ENCODE measurements at regions not wholly inside any gene's neighbourhood (a gene's known extent, or its start where the extent isn't known, plus 50 kb on each side); places are given as distances from the start of the nearest gene placed in this dataset.
"Not testable (repeated sequence)": the region's sequence is repeated elsewhere in the genome, so short reads cannot be mapped to it uniquely, and the experiment has no call there.

DNA sequence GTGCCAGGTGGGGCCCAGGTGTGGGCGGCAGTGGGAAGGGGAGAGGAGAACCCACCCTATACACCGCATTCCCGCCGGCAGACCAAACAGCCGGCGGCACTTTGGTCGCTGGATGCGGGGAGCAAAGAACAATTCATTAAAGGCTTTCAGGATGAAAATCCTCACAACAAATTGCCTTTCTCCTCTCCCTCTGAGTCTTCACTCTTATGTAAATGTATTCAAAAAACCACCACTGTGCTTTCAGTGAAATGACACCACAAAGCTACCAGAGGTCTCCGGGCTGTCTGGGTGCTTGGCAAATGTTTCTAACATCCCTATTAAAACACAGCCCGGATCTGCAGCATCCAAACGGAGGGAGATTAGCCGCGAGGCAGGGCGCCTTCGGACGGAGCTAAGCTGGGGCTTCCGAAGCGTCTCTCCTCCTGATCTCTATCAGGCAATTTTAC is 171.8 kb upstream of the TBL1X start:
- no peaks in the 10 kb centered on the region for H3K9me3 ChIP-seq (ENCODE audit: control insufficient read depth in 2 of 2, low read length in 2 of 2)
- H3K4me3 ChIP-seq (ENCODE audit: low read length in 2 of 2) = no peak overlapping the region

DNA sequence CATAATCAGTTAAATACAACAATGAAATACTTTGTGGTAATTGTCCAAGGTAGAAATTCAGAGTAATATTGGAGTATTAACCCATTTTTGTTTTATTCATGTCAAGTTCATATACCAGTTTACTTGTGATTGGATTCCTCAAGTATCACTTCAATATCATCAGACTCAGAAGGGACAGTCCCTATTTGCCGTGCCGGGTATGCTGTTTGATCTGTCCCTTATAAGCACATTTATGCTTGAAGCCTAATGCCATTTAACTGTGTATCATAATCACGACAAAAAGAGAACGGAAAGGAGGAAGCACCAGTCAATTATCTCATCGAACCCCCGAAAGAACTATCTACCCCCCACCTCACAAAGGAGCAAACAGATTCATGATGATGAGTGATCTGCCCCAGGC is 171.0 kb upstream of the TBL1X start:
- no peaks in the 10 kb centered on the region for H3K36me3 ChIP-seq (ENCODE audit: control insufficient read depth in 2 of 2, insufficient read depth in 2 of 2, low read length in 2 of 2)
- H3K9me3 ChIP-seq (ENCODE audit: control insufficient read depth in 2 of 2, low read length in 2 of 2) = no peaks in the 10 kb centered on the region
- no peak overlapping the region for H3K4me3 ChIP-seq (ENCODE audit: low read length in 2 of 2)
- H3K27me3 ChIP-seq (ENCODE audit: control insufficient read depth in 1 of 2, insufficient read depth in 2 of 2, low read length in 2 of 2) = peaks cover 0 to 5% of the 10 kb centered on the region in 2 donors
- no peak overlapping the region for H3K27ac ChIP-seq (ENCODE audit: low read length)
- no peak overlapping the region for H3K9ac ChIP-seq (ENCODE audit: low read length in 2 of 2)
- H3K4me1 ChIP-seq (ENCODE audit: control insufficient read depth, insufficient read depth, low read length) = no peaks in the 10 kb centered on the region

More for the DNA sequence above, 171.8 kb upstream of the TBL1X start:
- H3K27me3 ChIP-seq (ENCODE audit: control insufficient read depth in 1 of 2, insufficient read depth in 2 of 2, low read length in 2 of 2) = peaks cover 0 to 5% of the 10 kb centered on the region in 2 donors
- no peak overlapping the region for H3K9ac ChIP-seq (ENCODE audit: low read length in 2 of 2)
- H3K4me1 ChIP-seq (ENCODE audit: control insufficient read depth, insufficient read depth, low read length) = no peaks in the 10 kb centered on the region
- no peak overlapping the region for H3K27ac ChIP-seq (ENCODE audit: low read length)
- no peaks in the 10 kb centered on the region for H3K36me3 ChIP-seq (ENCODE audit: control insufficient read depth in 2 of 2, insufficient read depth in 2 of 2, low read length in 2 of 2)

DNA sequence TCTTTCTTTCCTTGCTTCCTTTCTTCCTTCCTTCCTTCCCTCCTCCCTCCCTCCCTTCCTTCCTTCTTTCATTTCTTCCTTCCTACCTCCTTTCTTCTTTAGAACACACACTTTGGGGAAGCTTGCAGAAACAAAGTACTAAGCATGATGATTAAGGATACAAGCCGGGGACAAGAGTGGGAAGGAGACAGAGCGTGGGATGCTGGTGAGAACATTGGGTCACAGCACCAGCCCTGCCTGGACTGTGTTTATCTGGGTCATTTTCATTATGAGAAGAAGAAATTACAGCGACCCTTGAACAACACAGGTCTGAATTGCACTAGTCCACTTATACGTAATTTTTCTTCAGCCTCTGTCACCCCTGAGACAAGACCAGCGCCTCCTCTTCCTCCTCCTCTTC is 169.3 kb upstream of the TBL1X start:
- H3K27me3 ChIP-seq (ENCODE audit: control insufficient read depth in 1 of 2, insufficient read depth in 2 of 2, low read length in 2 of 2) = peaks cover 0 to 5% of the 10 kb centered on the region in 2 donors
- H3K9me3 ChIP-seq (ENCODE audit: control insufficient read depth in 2 of 2, low read length in 2 of 2) = no peaks in the 10 kb centered on the region
- no peak overlapping the region for H3K4me3 ChIP-seq (ENCODE audit: low read length in 2 of 2)
- no peaks in the 10 kb centered on the region for H3K36me3 ChIP-seq (ENCODE audit: control insufficient read depth in 2 of 2, insufficient read depth in 2 of 2, low read length in 2 of 2)
- no peak overlapping the region for H3K9ac ChIP-seq (ENCODE audit: low read length in 2 of 2)
- H3K4me1 ChIP-seq (ENCODE audit: control insufficient read depth, insufficient read depth, low read length) = no peaks in the 10 kb centered on the region
- H3K27ac ChIP-seq (ENCODE audit: low read length) = no peak overlapping the region

- H3K36me3 ChIP-seq (ENCODE audit: control insufficient read depth in 2 of 2, insufficient read depth in 2 of 2, low read length in 2 of 2) = no peaks in the 10 kb centered on the region
- no peak overlapping the region for H3K9ac ChIP-seq (ENCODE audit: low read length in 2 of 2)
- no peaks in the 10 kb centered on the region for H3K4me1 ChIP-seq (ENCODE audit: control insufficient read depth, insufficient read depth, low read length)
- H3K27ac ChIP-seq (ENCODE audit: low read length) = no peak overlapping the region
- peaks cover 0 to under 1% of the 10 kb centered on the region in 2 donors for H3K27me3 ChIP-seq (ENCODE audit: control insufficient read depth in 1 of 2, insufficient read depth in 2 of 2, low read length in 2 of 2)
- H3K4me3 ChIP-seq (ENCODE audit: low read length in 2 of 2) = no peak overlapping the region
- H3K9me3 ChIP-seq (ENCODE audit: control insufficient read depth in 2 of 2, low read length in 2 of 2) = no peaks in the 10 kb centered on the region
Measured at GRCh38 chrX:9298221-9298620, 166.6 kb upstream of the TBL1X start.

DNA sequence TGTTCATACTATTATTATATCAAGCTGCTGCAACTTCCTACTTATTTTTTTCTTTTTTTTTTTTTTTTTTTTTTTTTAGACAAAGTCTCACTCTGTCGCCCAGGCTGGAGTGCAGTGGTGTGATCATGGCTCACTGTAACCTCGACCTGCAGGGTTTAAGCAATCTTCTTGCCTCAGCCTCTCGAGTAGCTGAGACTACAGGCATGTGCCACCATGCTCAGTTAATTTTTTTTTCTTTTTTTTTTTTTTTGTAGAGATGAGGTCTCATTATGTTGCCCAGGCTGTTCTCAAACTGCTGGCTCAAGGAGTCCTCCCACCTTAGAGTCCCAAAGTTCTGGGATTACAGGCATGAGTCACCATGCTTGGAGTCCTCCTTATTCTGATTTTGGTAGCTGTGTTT is 165.2 kb upstream of the TBL1X start:
- H3K27me3 ChIP-seq (ENCODE audit: control insufficient read depth in 1 of 2, insufficient read depth in 2 of 2, low read length in 2 of 2); H3K36me3 ChIP-seq (ENCODE audit: control insufficient read depth in 2 of 2, insufficient read depth in 2 of 2, low read length in 2 of 2); H3K4me1 ChIP-seq (ENCODE audit: control insufficient read depth, insufficient read depth, low read length); H3K9ac ChIP-seq (ENCODE audit: low read length in 2 of 2); H3K9me3 ChIP-seq (ENCODE audit: control insufficient read depth in 2 of 2, low read length in 2 of 2); H3K4me3 ChIP-seq (ENCODE audit: low read length in 2 of 2); H3K27ac ChIP-seq (ENCODE audit: low read length): not testable (repeated sequence)

DNA sequence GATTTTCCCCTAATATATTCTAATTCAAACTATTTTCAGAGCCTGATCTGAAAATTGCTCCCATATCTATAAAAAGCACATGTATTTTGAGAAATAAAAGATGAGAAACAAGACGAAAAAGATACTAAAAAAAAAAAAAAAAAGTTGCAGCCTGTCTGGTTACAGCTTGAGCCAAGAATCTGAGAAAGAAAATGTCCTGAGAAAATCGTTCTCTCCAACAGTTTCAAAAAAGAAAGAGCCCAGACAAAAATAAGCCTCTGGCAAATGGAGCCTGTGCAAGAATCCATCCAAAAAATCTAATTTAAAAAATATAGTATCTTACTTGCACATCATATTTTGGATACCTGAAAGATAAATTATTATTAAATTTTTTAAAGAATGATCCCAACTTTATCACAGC is 163.0 kb upstream of the TBL1X start:
- Histone ChIP-seq H3K4me1 (ENCODE audit: control insufficient read depth, insufficient read depth, low read length) (no peaks in the 10 kb centered on the region), H3K36me3 (ENCODE audit: control insufficient read depth in 2 of 2, insufficient read depth in 2 of 2, low read length in 2 of 2) (no peaks in the 10 kb centered on the region), H3K9me3 (ENCODE audit: control insufficient read depth in 2 of 2, low read length in 2 of 2) (no peaks in the 10 kb centered on the region), H3K27ac (ENCODE audit: low read length) (no peak overlapping the region), H3K9ac (ENCODE audit: low read length in 2 of 2) (no peak overlapping the region), H3K4me3 (ENCODE audit: low read length in 2 of 2) (no peak overlapping the region), H3K27me3 (ENCODE audit: control insufficient read depth in 1 of 2, insufficient read depth in 2 of 2, low read length in 2 of 2) (no peaks in the 10 kb centered on the region)

GRCh38 chrX:9302381-9302780 is 162.5 kb upstream of the TBL1X start:
- no peaks in the 10 kb centered on the region for H3K4me1 ChIP-seq (ENCODE audit: control insufficient read depth, insufficient read depth, low read length)
- no peak overlapping the region for H3K27ac ChIP-seq (ENCODE audit: low read length)
- H3K9me3 ChIP-seq (ENCODE audit: control insufficient read depth in 2 of 2, low read length in 2 of 2) = no peaks in the 10 kb centered on the region
- no peak overlapping the region for H3K9ac ChIP-seq (ENCODE audit: low read length in 2 of 2)
- no peak overlapping the region for H3K4me3 ChIP-seq (ENCODE audit: low read length in 2 of 2)
- no peaks in the 10 kb centered on the region for H3K36me3 ChIP-seq (ENCODE audit: control insufficient read depth in 2 of 2, insufficient read depth in 2 of 2, low read length in 2 of 2)
- no peaks in the 10 kb centered on the region for H3K27me3 ChIP-seq (ENCODE audit: control insufficient read depth in 1 of 2, insufficient read depth in 2 of 2, low read length in 2 of 2)

- Histone ChIP-seq H3K9ac (ENCODE audit: low read length in 2 of 2) (no peak overlapping the region), H3K36me3 (ENCODE audit: control insufficient read depth in 2 of 2, insufficient read depth in 2 of 2, low read length in 2 of 2) (no peaks in the 10 kb centered on the region), H3K9me3 (ENCODE audit: control insufficient read depth in 2 of 2, low read length in 2 of 2) (no peaks in the 10 kb centered on the region), H3K27me3 (ENCODE audit: control insufficient read depth in 1 of 2, insufficient read depth in 2 of 2, low read length in 2 of 2) (no peaks in the 10 kb centered on the region), H3K4me1 (ENCODE audit: control insufficient read depth, insufficient read depth, low read length) (no peaks in the 10 kb centered on the region), H3K4me3 (ENCODE audit: low read length in 2 of 2) (no peak overlapping the region), H3K27ac (ENCODE audit: low read length) (no peak overlapping the region)
Measured at GRCh38 chrX:9308426-9308825, 156.4 kb upstream of the TBL1X start.

DNA sequence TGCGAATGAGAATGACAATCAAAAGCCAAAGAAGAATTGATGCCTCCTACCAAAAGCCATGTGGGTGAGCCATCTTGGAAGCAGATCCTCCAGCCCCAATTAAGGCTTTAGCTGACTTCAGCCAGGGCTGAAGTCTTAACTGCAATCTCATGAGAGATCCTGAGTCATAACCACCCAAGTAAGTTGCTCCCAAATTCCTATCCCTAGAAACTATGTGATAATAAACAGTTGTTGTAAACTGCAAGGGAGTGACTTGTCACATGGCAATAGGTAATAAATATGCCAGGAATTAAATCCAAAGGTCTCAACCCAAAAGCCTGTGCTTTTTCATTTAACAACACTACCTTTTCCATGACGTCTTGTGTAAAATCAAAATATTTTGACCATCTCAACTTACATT is 154.2 kb upstream of the TBL1X start:
- Histone ChIP-seq H3K27me3 (ENCODE audit: control insufficient read depth in 1 of 2, insufficient read depth in 2 of 2, low read length in 2 of 2) (no peaks in the 10 kb centered on the region), H3K9ac (ENCODE audit: low read length in 2 of 2) (no peak overlapping the region), H3K27ac (ENCODE audit: low read length) (no peak overlapping the region), H3K36me3 (ENCODE audit: control insufficient read depth in 2 of 2, insufficient read depth in 2 of 2, low read length in 2 of 2) (no peaks in the 10 kb centered on the region), H3K9me3 (ENCODE audit: control insufficient read depth in 2 of 2, low read length in 2 of 2) (no peaks in the 10 kb centered on the region), H3K4me3 (ENCODE audit: low read length in 2 of 2) (no peak overlapping the region), H3K4me1 (ENCODE audit: control insufficient read depth, insufficient read depth, low read length) (no peaks in the 10 kb centered on the region)

GRCh38 chrX:9311421-9312160 is 153.3 kb upstream of the TBL1X start:
- H3K4me1 ChIP-seq (ENCODE audit: control insufficient read depth, insufficient read depth, low read length) = peaks cover 1% of the 10 kb centered on the region
- no peak overlapping the region for H3K27ac ChIP-seq (ENCODE audit: low read length)
- H3K9ac ChIP-seq (ENCODE audit: low read length in 2 of 2) = no peak overlapping the region
- H3K36me3 ChIP-seq (ENCODE audit: control insufficient read depth in 2 of 2, insufficient read depth in 2 of 2, low read length in 2 of 2) = no peaks in the 10 kb centered on the region
- no peaks in the 10 kb centered on the region for H3K9me3 ChIP-seq (ENCODE audit: control insufficient read depth in 2 of 2, low read length in 2 of 2)
- no peak overlapping the region for H3K4me3 ChIP-seq (ENCODE audit: low read length in 2 of 2)
- no peaks in the 10 kb centered on the region for H3K27me3 ChIP-seq (ENCODE audit: control insufficient read depth in 1 of 2, insufficient read depth in 2 of 2, low read length in 2 of 2)

Data from stomach smooth muscle (tissue), 2 donors.